RWPE2 (cell line): ENCODE measurements at regions not wholly inside any gene's neighbourhood (a gene's known extent, or its start where the extent isn't known, plus 50 kb on each side); places are given as distances from the start of the nearest gene placed in this dataset.

Experiments
- ATAC-seq: fragments of 200-7000 bp; cut with Tn5 transposase; 3 replicates; pipeline ENCODE4 v1.9.1; 2021; ENCODE audit warnings: low read depth
- DNase-seq: peaks from one replicate; pipeline ENCODE4 v3.0.0-alpha.2; 2020; ENCODE audit warnings: low spot score
- H3K27ac ChIP-seq: fragments of 450-650 bp; 2 replicates; pipeline ENCODE4 v1.5.1; 2017; ENCODE audit warnings: mild to moderate bottlenecking; ENCODE audit not compliant: poor library complexity, severe bottlenecking
- H3K27me3 ChIP-seq: fragments of 250-450 bp; sonication (Bioruptor Pico); 2 replicates; pipeline ENCODE4 v1.5.1; 2021; ENCODE audit warnings: mild to moderate bottlenecking, moderate library complexity; ENCODE audit not compliant: insufficient read depth, poor library complexity, severe bottlenecking
- H3K36me3 ChIP-seq: fragments of 250-450 bp; sonication (Bioruptor Pico); 2 replicates; pipeline ENCODE4 v1.5.1; 2020; ENCODE audit warnings: low read depth, mild to moderate bottlenecking, moderate library complexity
- H3K4me1 ChIP-seq: fragments of 250-450 bp; sonication (Bioruptor Pico); 2 replicates; pipeline ENCODE4 v1.5.1; 2021; ENCODE audit warnings: mild to moderate bottlenecking, moderate library complexity; ENCODE audit not compliant: insufficient read depth, poor library complexity, severe bottlenecking
- H3K4me3 ChIP-seq: fragments of 250-450 bp; sonication (Bioruptor Pico); 2 replicates; pipeline ENCODE4 v1.5.1; 2021; ENCODE audit warnings: mild to moderate bottlenecking, moderate library complexity; ENCODE audit not compliant: severe bottlenecking
- H3K9me3 ChIP-seq: fragments of 250-450 bp; sonication (Bioruptor Pico); 2 replicates; pipeline ENCODE4 v1.5.1; 2021; ENCODE audit warnings: mild to moderate bottlenecking, moderate library complexity; ENCODE audit not compliant: severe bottlenecking
- CTCF ChIP-seq: fragments of 450-650 bp; IDR thresholded peaks from one replicate; pipeline ENCODE4 v1.5.1; 2017; ENCODE audit warnings: mild to moderate bottlenecking, moderate library complexity; ENCODE audit not compliant: poor library complexity, severe bottlenecking

- Histone ChIP-seq H3K27me3 (no peaks in the 10 kb centered on the region), H3K27ac (no peak overlapping the region), H3K4me3 (no peak overlapping the region), H3K4me1 (no peaks in the 10 kb centered on the region), H3K36me3 (no peaks in the 10 kb centered on the region), H3K9me3 (no peaks in the 10 kb centered on the region)
- ATAC-seq = no peak
- TF ChIP-seq CTCF = no peak
- DNase-seq = no peak
These were observed 102.1 kb downstream of the TMEM170B start for GRCh38 chr6:11639376-11640235.

GRCh38 chr6:11640486-11640885 lies 102.9 kb downstream of the TMEM170B start:
- Histone ChIP-seq H3K36me3 (no peaks in the 10 kb centered on the region), H3K27ac (no peak overlapping the region), H3K27me3 (no peaks in the 10 kb centered on the region), H3K9me3 (no peaks in the 10 kb centered on the region), H3K4me3 (no peak overlapping the region), H3K4me1 (no peaks in the 10 kb centered on the region)
- ATAC-seq (no peak), DNase-seq (no peak)
- no peak for TF ChIP-seq CTCF

DNA sequence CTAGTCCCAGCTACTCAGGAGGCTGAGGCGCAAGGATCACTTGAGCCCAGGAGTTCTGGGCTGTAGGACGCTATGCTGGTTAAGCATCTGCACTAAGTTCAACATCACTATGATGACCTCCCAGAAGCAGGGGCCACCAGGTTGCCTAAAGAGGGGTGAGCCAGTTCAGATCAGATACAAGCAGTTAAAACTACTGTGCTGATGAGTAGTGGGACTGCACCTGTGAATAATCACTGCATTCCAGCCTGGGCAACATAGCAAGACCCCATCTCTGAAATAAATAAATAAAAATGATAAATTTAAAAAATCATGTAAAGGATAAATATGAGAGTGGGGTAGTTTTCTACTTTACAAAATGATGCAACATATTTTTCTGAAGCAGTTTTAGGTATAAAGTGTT lies 106.5 kb downstream of the TMEM170B start:
- Histone ChIP-seq H3K27ac (no peak overlapping the region), H3K4me1 (no peaks in the 10 kb centered on the region), H3K9me3 (no peaks in the 10 kb centered on the region), H3K36me3 (no peaks in the 10 kb centered on the region), H3K27me3 (no peaks in the 10 kb centered on the region), H3K4me3 (no peak overlapping the region)
- TF ChIP-seq CTCF = no peak
- ATAC-seq (no peak), DNase-seq (no peak)

- no peaks in the 10 kb centered on the region for H3K4me1 ChIP-seq
- H3K9me3 ChIP-seq = no peaks in the 10 kb centered on the region
- H3K27me3 ChIP-seq = no peaks in the 10 kb centered on the region
- no peaks in the 10 kb centered on the region for H3K36me3 ChIP-seq
- TF ChIP-seq CTCF = no peak
- no peak overlapping the region for H3K27ac ChIP-seq
- no peak overlapping the region for H3K4me3 ChIP-seq
- DNase-seq (no peak), ATAC-seq (no peak)
These were observed 107.1 kb downstream of the TMEM170B start for GRCh38 chr6:11644601-11645000.

- H3K4me1 ChIP-seq = peaks cover 2% of the 10 kb centered on the region
- no peaks in the 10 kb centered on the region for H3K27me3 ChIP-seq
- H3K36me3 ChIP-seq = no peaks in the 10 kb centered on the region
- DNase-seq (no peak), ATAC-seq (no peak)
- H3K4me3 ChIP-seq = no peak overlapping the region
- H3K27ac ChIP-seq = no peak overlapping the region
- TF ChIP-seq CTCF = no peak
- no peaks in the 10 kb centered on the region for H3K9me3 ChIP-seq
These were observed 107.5 kb downstream of the TMEM170B start for GRCh38 chr6:11645016-11645415.
